ENCODE measurements at regions not wholly inside any gene's neighbourhood (a gene's known extent, or its start where the extent isn't known, plus 50 kb on each side); places are given as distances from the start of the nearest gene placed in this dataset.

DNA sequence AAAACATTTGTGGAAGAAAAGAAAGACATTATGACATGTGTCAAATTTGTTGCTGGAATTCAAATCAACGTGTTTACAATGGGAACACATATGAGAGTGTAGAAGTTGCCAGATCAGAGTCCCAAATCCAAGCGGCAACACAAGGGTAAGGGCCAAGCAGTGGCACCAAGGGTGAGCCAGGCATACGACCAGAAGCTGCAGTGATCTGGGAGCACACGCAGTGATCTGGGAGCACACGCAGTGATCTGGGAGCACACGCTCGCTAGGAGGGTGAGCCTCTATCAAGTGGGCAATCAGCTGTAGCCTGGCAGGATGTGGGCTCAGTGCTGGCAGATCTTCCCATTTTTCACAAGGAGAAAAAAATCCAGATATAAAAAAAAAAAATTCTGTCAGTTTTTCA, 148.2 kb downstream of the TLE3 start:
- Histone ChIP-seq H3K9me3 (ENCODE audit: control insufficient read depth, insufficient read depth, low read depth, low read length) (no peaks in the 10 kb centered on the region), H3K4me1 (ENCODE audit: control insufficient read depth, insufficient read depth, low read length) (no peaks in the 10 kb centered on the region), H3K4me3 (ENCODE audit: low read depth in 2 of 2, low read length in 2 of 2) (no peak overlapping the region), H3K36me3 (ENCODE audit: control insufficient read depth, insufficient read depth, low read length) (no peaks in the 10 kb centered on the region), H3K27me3 (ENCODE audit: control insufficient read depth, insufficient read depth, low read length) (no peaks in the 10 kb centered on the region; the same call in 1 of the 2 replicates), H3K27ac (ENCODE audit: low read length) (no peak overlapping the region)
- CTCF ChIA-PET: no interaction called here
- POLR2A ChIA-PET: no interaction called here
- DNase-seq (ENCODE audit: low read depth, low spot score) (no peak), ATAC-seq (no peak)
- intact Hi-C loops (cut with micrococcal nuclease; ENCODE audit: unreplicated experiment): no loop called here
- in situ Hi-C loops (cut with HindIII; ENCODE audit: low pct_unique_long_range_greater_than_20kb, low sequenced_read_pairs): no loop called here
- BruUV-seq (replicated peaks): no TSS peak
- TF ChIP-seq TCF7L2 (IDR thresholded peaks at IDR 0.05; ENCODE audit: low read depth, low read length) (no peak), CTCF (IDR thresholded peaks at IDR 0.05) (no peak)

DNA sequence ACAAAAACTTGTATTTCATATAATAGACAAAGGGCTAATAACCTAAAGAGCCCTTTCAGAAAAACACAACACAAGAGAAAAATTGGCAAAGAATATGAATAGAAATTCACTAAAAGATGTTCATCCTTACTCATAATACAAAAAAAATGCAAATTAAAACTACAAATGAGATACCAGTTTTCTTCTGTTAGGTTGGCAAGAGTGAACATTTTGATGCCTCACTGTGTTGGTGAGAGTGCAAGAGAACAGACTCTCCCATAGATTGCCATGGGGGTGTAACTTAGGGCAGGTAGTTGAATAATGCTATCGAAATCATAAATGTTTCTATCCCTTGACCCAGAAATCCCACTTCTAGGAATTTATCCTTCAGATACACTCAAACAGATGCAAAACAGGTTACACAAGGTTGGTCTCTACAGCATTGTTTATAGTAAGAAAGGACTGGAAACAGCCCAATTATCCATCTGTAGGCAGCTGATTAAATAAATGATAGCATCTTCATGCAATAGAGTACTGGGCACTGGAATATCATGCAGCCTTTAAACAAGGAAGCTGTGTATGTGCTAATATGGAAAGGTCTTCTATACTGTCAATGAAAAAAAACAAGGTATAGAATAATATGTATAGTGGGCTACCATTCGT, 146.3 kb downstream of the TLE3 start:
- DNase-seq (ENCODE audit: low read depth, low spot score) (no peak), ATAC-seq (no peak)
- Histone ChIP-seq H3K27me3 (ENCODE audit: control insufficient read depth, insufficient read depth, low read length) (no peaks in the 10 kb centered on the region; the same call in 1 of the 2 replicates), H3K4me1 (ENCODE audit: control insufficient read depth, insufficient read depth, low read length) (no peaks in the 10 kb centered on the region), H3K9me3 (ENCODE audit: control insufficient read depth, insufficient read depth, low read depth, low read length) (no peaks in the 10 kb centered on the region), H3K36me3 (ENCODE audit: control insufficient read depth, insufficient read depth, low read length) (no peaks in the 10 kb centered on the region), H3K4me3 (ENCODE audit: low read depth in 2 of 2, low read length in 2 of 2) (no peak overlapping the region), H3K27ac (ENCODE audit: low read length) (no peak overlapping the region)
- CTCF ChIA-PET: no interaction called here
- no peak for TF ChIP-seq CTCF (IDR thresholded peaks at IDR 0.05)
- no peak for TF ChIP-seq SIN3A (IDR thresholded peaks at IDR 0.05; ENCODE audit: borderline replicate concordance, insufficient read depth, low read depth, low read length)
- TF ChIP-seq TCF7L2 (IDR thresholded peaks at IDR 0.05; ENCODE audit: low read depth, low read length): no peak
- no peak for TF ChIP-seq REST (IDR thresholded peaks at IDR 0.05; ENCODE audit: insufficient read depth in 1 of 2, low read depth in 2 of 2, low read length in 1 of 2)
- no peak for TF ChIP-seq POLR2AphosphoS5 (IDR thresholded peaks at IDR 0.05; ENCODE audit: low read depth, low read length)
- in situ Hi-C loops (cut with HindIII; ENCODE audit: low pct_unique_long_range_greater_than_20kb, low sequenced_read_pairs) (no loop called here), intact Hi-C loops (cut with micrococcal nuclease; ENCODE audit: unreplicated experiment) (no loop called here)
- POLR2A ChIA-PET: no interaction called here
- BruUV-seq (replicated peaks): no TSS peak
